ENCODE measurements at regions not wholly inside any gene's neighbourhood (a gene's known extent, or its start where the extent isn't known, plus 50 kb on each side); places are given as distances from the start of the nearest gene placed in this dataset.

DNA sequence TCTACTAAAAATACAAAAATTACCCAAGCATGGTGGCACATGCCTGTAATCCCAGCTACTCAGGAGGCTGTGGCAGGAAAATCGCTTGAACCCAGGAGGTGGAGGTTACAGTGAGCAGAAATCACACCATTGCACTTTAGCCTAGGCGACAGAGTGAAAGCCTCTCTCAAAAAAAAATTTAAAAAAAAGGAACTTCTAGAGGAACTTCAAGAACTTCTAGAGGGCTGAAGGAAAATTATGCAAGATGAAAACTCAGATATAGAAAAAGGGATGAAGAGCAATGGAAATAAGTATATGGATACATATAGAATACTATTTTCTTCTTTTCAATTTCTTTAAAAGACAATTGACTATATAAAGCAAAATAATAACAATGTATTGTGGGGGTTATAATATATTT is 51.2 kb upstream of the PRR5 start:
- Histone ChIP-seq H3K36me3 (replicated peaks; ENCODE audit: low read depth, low read length) (no peaks in the 10 kb centered on the region), H2AFZ (ENCODE audit: low read depth, low read length) (no peak overlapping the region), H3K4me1 (ENCODE audit: low read length) (no peaks in the 10 kb centered on the region), H3K9me3 (ENCODE audit: insufficient read depth, low read length) (no peaks in the 10 kb centered on the region), H3K79me2 (ENCODE audit: low read length) (no peaks in the 10 kb centered on the region), H3K27me3 (ENCODE audit: low read depth, low read length) (peaks cover 27% of the 10 kb centered on the region; the same call in 1 of the 2 replicates), H3K9ac (ENCODE audit: low read length) (no peak overlapping the region), H4K20me1 (ENCODE audit: insufficient read depth, low read length) (no peaks in the 10 kb centered on the region; the same call in 1 of the 2 replicates), H3K4me3 (ENCODE audit: low read length) (no peak overlapping the region), H3K4me2 (ENCODE audit: low read length) (no peak overlapping the region), H3K27ac (ENCODE audit: low read length) (no peak overlapping the region)
- TF ChIP-seq EZH2phosphoT487 (IDR thresholded peaks at IDR 0.05; ENCODE audit: low read depth), result no peak
- TF ChIP-seq, protein P1, sequence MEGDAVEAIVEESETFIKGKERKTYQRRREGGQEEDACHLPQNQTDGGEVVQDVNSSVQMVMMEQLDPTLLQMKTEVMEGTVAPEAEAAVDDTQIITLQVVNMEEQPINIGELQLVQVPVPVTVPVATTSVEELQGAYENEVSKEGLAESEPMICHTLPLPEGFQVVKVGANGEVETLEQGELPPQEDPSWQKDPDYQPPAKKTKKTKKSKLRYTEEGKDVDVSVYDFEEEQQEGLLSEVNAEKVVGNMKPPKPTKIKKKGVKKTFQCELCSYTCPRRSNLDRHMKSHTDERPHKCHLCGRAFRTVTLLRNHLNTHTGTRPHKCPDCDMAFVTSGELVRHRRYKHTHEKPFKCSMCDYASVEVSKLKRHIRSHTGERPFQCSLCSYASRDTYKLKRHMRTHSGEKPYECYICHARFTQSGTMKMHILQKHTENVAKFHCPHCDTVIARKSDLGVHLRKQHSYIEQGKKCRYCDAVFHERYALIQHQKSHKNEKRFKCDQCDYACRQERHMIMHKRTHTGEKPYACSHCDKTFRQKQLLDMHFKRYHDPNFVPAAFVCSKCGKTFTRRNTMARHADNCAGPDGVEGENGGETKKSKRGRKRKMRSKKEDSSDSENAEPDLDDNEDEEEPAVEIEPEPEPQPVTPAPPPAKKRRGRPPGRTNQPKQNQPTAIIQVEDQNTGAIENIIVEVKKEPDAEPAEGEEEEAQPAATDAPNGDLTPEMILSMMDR (IDR thresholded peaks at IDR 0.05; ENCODE audit: low read depth, low read length), result no peak

DNA sequence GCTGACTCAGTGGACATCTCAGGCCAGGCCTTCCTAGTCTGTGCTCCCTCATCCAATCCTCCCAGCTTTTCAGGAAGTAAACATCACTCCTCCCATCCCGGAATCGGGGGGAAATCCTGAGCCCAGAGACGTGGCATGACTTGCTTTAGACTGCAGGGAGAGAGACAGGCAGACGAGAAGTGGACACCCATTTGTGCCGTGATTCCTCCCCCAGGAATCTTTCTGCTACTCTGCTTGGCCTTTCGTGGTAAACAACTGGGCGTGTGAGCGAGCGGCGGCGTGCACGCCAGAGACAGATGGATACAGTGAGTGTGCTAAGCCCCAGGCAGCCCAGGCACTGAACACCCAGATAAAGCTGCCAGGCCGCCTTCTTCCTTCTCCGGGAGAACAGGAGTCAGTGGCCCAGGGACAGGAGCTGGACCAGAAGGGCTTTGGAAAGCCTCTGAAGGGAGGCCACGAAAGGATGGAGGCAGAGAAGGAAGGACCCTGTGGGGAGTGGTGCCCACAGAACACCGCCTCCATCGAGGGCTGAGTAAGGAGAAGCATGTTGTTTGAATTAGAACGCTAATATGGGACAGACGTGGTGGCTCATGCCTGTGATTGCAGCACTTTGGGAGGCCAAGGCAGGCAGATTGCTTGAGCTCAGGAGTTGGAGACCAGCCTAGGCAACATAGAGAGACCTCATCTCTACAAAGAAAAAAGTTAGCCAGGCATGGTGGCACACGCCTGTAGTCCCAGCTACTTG is 53.0 kb upstream of the PRR5 start:
- no peak overlapping the region for H3K4me3 ChIP-seq (ENCODE audit: low read length)
- H3K9ac ChIP-seq (ENCODE audit: low read length), result no peak overlapping the region
- H3K27ac ChIP-seq (ENCODE audit: low read length), result no peak overlapping the region
- no peak overlapping the region for H3K4me2 ChIP-seq (ENCODE audit: low read length)
- peaks cover 33% of the 10 kb centered on the region for H3K27me3 ChIP-seq (ENCODE audit: low read depth, low read length)
- TF ChIP-seq EZH2phosphoT487 (IDR thresholded peaks at IDR 0.05; ENCODE audit: low read depth), result no peak
- TF ChIP-seq, protein P1 (IDR thresholded peaks at IDR 0.05; ENCODE audit: low read depth, low read length), result no peak
- no peaks in the 10 kb centered on the region for H3K36me3 ChIP-seq (replicated peaks; ENCODE audit: low read depth, low read length)
- no peaks in the 10 kb centered on the region; the same call in 1 of the 2 replicates for H4K20me1 ChIP-seq (ENCODE audit: insufficient read depth, low read length)
- H3K4me1 ChIP-seq (ENCODE audit: low read length), result no peaks in the 10 kb centered on the region
- H3K79me2 ChIP-seq (ENCODE audit: low read length), result no peaks in the 10 kb centered on the region
- H3K9me3 ChIP-seq (ENCODE audit: insufficient read depth, low read length), result no peaks in the 10 kb centered on the region
- H2AFZ ChIP-seq (ENCODE audit: low read depth, low read length), result no peak overlapping the region

DNA sequence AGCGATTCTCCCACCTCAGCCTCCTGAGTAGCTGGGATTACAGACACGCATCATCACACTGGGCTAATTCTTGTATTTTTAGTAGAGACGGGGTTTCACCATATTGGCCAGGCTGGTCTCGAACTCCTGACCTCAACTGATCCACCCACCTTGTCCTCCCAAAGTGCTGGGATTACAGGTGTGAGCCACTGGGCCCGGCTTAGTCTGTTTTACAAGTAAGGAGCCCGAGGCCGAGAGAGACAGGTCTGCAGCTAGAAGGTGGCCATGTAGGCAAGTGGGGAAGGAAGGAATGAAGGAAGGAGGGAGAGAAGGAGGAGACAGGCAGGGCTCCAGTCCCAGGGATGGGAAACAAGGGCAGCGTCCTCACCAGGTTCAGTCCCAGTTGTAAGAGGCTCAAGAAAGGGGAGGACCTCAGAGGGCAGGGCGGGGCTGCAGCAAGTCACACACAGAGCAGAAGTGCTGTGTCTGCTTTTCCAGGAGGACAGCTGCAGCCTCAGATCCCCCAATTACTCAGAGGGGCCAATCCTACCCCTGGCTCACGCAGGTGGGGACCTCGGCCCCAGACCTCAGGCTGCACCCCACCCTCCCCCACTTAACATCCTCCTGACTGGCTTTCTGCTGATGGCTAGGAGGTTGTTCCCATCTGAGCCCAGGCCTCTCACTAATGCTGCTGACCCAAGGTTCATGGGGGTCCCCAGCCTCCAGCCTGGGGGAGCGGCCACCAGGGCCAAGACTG is 53.8 kb upstream of the PRR5 start:
- Histone ChIP-seq H3K27me3 (ENCODE audit: low read depth, low read length) (peaks cover 33% of the 10 kb centered on the region), H2AFZ (ENCODE audit: low read depth, low read length) (no peak overlapping the region), H3K36me3 (replicated peaks; ENCODE audit: low read depth, low read length) (no peaks in the 10 kb centered on the region), H3K79me2 (ENCODE audit: low read length) (no peaks in the 10 kb centered on the region), H4K20me1 (ENCODE audit: insufficient read depth, low read length) (no peaks in the 10 kb centered on the region; the same call in 1 of the 2 replicates), H3K4me1 (ENCODE audit: low read length) (no peaks in the 10 kb centered on the region), H3K27ac (ENCODE audit: low read length) (no peak overlapping the region), H3K4me3 (ENCODE audit: low read length) (no peak overlapping the region), H3K4me2 (ENCODE audit: low read length) (no peak overlapping the region), H3K9ac (ENCODE audit: low read length) (no peak overlapping the region), H3K9me3 (ENCODE audit: insufficient read depth, low read length) (no peaks in the 10 kb centered on the region)
- TF ChIP-seq, protein P1 (IDR thresholded peaks at IDR 0.05; ENCODE audit: low read depth, low read length), result no peak
- TF ChIP-seq EZH2phosphoT487 (IDR thresholded peaks at IDR 0.05; ENCODE audit: low read depth), result no peak

DNA sequence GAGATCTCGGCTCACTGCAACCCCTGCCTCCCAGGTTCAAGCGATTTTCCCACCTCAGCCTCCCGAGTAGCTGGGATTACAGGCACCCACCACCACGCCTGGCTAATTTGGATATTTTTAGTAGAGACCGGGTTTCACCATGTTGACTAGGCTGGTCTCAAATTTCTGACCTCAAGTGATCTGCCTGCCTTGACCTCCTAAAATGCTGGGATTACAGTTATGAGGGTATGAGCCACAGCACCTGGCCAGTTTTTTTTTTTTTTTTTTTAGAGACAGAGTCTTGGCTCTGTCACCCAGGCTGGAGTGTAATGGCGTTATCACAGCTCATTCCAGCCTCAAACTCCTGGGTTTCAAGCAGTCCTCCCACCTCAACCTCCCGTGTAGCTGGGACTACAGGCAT is 54.9 kb upstream of the PRR5 start:
- Histone ChIP-seq H3K4me1 (ENCODE audit: low read length) (no peaks in the 10 kb centered on the region), H4K20me1 (ENCODE audit: insufficient read depth, low read length) (no peaks in the 10 kb centered on the region; the same call in 1 of the 2 replicates), H3K4me3 (ENCODE audit: low read length) (no peak overlapping the region), H3K79me2 (ENCODE audit: low read length) (no peaks in the 10 kb centered on the region), H3K27me3 (ENCODE audit: low read depth, low read length) (peaks cover 27% of the 10 kb centered on the region), H3K9ac (ENCODE audit: low read length) (no peak overlapping the region), H3K9me3 (ENCODE audit: insufficient read depth, low read length) (no peaks in the 10 kb centered on the region), H3K4me2 (ENCODE audit: low read length) (no peak overlapping the region), H3K27ac (ENCODE audit: low read length) (no peak overlapping the region), H2AFZ (ENCODE audit: low read depth, low read length) (no peak overlapping the region), H3K36me3 (replicated peaks; ENCODE audit: low read depth, low read length) (no peaks in the 10 kb centered on the region)
- TF ChIP-seq EZH2phosphoT487 (IDR thresholded peaks at IDR 0.05; ENCODE audit: low read depth), result no peak
- TF ChIP-seq, protein P1 (IDR thresholded peaks at IDR 0.05; ENCODE audit: low read depth, low read length), result no peak

Measured in OCI-LY3 (cell line).